GM20000 (cell line): ENCODE measurements at regions not wholly inside any gene's neighbourhood (a gene's known extent, or its start where the extent isn't known, plus 50 kb on each side); places are given as distances from the start of the nearest gene placed in this dataset.

ENCODE experiments used
- DNase-seq: peaks from one replicate; pipeline ENCODE4 v3.0.0; 2012; ENCODE audit warnings: low spot score
- CTCF ChIP-seq: IDR thresholded peaks from 2 replicates; pipeline ENCODE4 v1.5.1; 2012; ENCODE audit warnings: mild to moderate bottlenecking, control low read depth; ENCODE audit errors: extremely low read depth, missing control alignments

GRCh38 chr5:123753937-123754891 lies 242.2 kb downstream of the CSNK1G3 start:
- no peak for TF ChIP-seq CTCF
- no peak for DNase-seq

GRCh38 chr5:123753180-123753936 lies 241.4 kb downstream of the CSNK1G3 start:
- no peak for TF ChIP-seq CTCF
- DNase-seq, result no peak

- no peak for TF ChIP-seq CTCF
- DNase-seq, result no peak
Observed at GRCh38 chr5:123752552-123753179, 240.7 kb downstream of the CSNK1G3 start.

GRCh38 chr5:123751670-123752069 lies 239.7 kb downstream of the CSNK1G3 start:
- DNase-seq, result no peak
- TF ChIP-seq CTCF, result no peak

GRCh38 chr5:123748239-123748638 lies 236.3 kb downstream of the CSNK1G3 start:
- DNase-seq, result no peak
- no peak for TF ChIP-seq CTCF

- TF ChIP-seq CTCF, result no peak
- no peak for DNase-seq
Observed at GRCh38 chr5:123746683-123747360, 234.8 kb downstream of the CSNK1G3 start.
